MCF 10A (cell line): ENCODE measurements at regions not wholly inside any gene's neighbourhood (a gene's known extent, or its start where the extent isn't known, plus 50 kb on each side); places are given as distances from the start of the nearest gene placed in this dataset.
"Not testable (repeated sequence)": the region's sequence is repeated elsewhere in the genome, so short reads cannot be mapped to it uniquely, and the experiment has no call there.

Source experiments
- BruUV-seq: library from RNA; stranded (reverse); fragments of 400-500 nt; replicated peaks from 2 replicates; lab custom pipeline; 2021; lab: Mats Ljungman, UMichigan
- CTCF ChIA-PET: fragments of 300-600 bp; sonication (Branson Sonifier 250); formaldehyde crosslinking; extraction: SDS; loops from one replicate; lab custom pipeline; 2021; ENCODE audit warnings: antibody characterized with exemption, inconsistent platforms; lab: Yijun Ruan, JAX
- POLR2A ChIA-PET: fragments of 300-600, 350-650 bp; sonication (Branson Sonifier 250); formaldehyde crosslinking; extraction: SDS; loops from one replicate; lab custom pipeline; 2020; ENCODE audit warnings: antibody characterized with exemption, inconsistent platforms; lab: Yijun Ruan, JAX
- DNase-seq: peaks from one replicate; pipeline ENCODE4 v3.0.0-alpha.2; 2018; ENCODE audit not compliant: unreplicated experiment
- H3K27ac Mint-ChIP-seq: one replicate; pipeline ENCODE4 v1.8.0; 2022; ENCODE audit warnings: mild to moderate bottlenecking, low read depth, mixed read lengths; ENCODE audit not compliant: unreplicated experiment
- H3K27me3 Mint-ChIP-seq: one replicate; pipeline ENCODE4 v1.8.0; 2022; ENCODE audit warnings: mixed read lengths; ENCODE audit not compliant: insufficient read depth, unreplicated experiment
- H3K36me3 Mint-ChIP-seq: one replicate; pipeline ENCODE4 v1.8.0; 2022; ENCODE audit warnings: mild to moderate bottlenecking, moderate library complexity, mixed read lengths; ENCODE audit not compliant: insufficient read depth, unreplicated experiment
- H3K4me1 Mint-ChIP-seq: one replicate; pipeline ENCODE4 v1.8.0; 2022; ENCODE audit warnings: mixed read lengths; ENCODE audit not compliant: insufficient read depth, unreplicated experiment
- H3K4me3 Mint-ChIP-seq: one replicate; pipeline ENCODE4 v1.8.0; 2022; ENCODE audit warnings: mild to moderate bottlenecking, moderate library complexity, mixed read lengths; ENCODE audit not compliant: unreplicated experiment
- H3K9me3 Mint-ChIP-seq: one replicate; pipeline ENCODE4 v1.8.0; 2022; ENCODE audit warnings: mixed read lengths; ENCODE audit not compliant: unreplicated experiment
- intact Hi-C: fragments of 100-400 bp; cut with micrococcal nuclease; formaldehyde crosslinking; loops from 2 replicates; pipeline ENCODE4 v1.14.1; 2022
- TF ChIP-seq, protein P1 (sequence below): fragments of 200-600 bp; IDR thresholded peaks from one replicate; pipeline ENCODE4 v1.8.0; 2022; ENCODE audit warnings: antibody characterized with exemption, mild to moderate bottlenecking; ENCODE audit not compliant: unreplicated experiment

DNA sequence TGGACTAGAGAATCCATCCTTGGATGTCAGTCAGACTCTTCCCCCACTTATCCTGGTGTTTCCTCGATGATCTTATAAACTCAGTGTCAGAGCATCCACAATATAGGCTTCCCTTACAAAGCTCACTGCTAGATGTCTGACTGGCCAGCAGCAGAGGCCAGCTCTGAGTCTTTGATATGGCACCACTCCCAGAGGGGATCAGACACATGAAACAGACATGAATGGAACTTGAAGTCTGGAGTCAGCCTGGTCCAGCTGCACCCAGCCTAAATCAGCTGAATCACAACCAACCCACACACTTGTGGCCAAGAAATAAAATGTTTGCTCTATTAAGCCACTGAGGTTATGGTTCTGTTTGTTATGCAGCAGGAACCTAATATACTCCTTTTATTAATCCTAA, 129.6 kb upstream of the MED14 start:
- Mint-ChIP-seq H3K27me3 (peaks cover 53% of the 10 kb centered on the region), H3K9me3 (no peaks in the 10 kb centered on the region), H3K36me3 (no peaks in the 10 kb centered on the region), H3K4me3 (no peak overlapping the region), H3K27ac (no peak overlapping the region), H3K4me1 (peaks cover 18% of the 10 kb centered on the region)
- ChIA-PET POLR2A (interaction anchor here (0.6 to 1.2 kb wide), 2 partner anchors 25 to 1665 kb away, joined by 3 to 4 read pairs; no protein-coding TSS in a partner anchor), CTCF (interaction anchor here (0.6 to 0.7 kb wide), 2 partner anchors 13 to 225 kb away, joined by 3 read pairs; no protein-coding TSS in a partner anchor)
- intact Hi-C loops, result no loop called here
- BruUV-seq, result no TSS peak
- no peak for DNase-seq
- TF ChIP-seq, protein P1, sequence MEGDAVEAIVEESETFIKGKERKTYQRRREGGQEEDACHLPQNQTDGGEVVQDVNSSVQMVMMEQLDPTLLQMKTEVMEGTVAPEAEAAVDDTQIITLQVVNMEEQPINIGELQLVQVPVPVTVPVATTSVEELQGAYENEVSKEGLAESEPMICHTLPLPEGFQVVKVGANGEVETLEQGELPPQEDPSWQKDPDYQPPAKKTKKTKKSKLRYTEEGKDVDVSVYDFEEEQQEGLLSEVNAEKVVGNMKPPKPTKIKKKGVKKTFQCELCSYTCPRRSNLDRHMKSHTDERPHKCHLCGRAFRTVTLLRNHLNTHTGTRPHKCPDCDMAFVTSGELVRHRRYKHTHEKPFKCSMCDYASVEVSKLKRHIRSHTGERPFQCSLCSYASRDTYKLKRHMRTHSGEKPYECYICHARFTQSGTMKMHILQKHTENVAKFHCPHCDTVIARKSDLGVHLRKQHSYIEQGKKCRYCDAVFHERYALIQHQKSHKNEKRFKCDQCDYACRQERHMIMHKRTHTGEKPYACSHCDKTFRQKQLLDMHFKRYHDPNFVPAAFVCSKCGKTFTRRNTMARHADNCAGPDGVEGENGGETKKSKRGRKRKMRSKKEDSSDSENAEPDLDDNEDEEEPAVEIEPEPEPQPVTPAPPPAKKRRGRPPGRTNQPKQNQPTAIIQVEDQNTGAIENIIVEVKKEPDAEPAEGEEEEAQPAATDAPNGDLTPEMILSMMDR, result no peak

- no TSS peak for BruUV-seq
- no peaks in the 10 kb centered on the region for H3K9me3 Mint-ChIP-seq
- H3K4me1 Mint-ChIP-seq, result peaks cover 23% of the 10 kb centered on the region
- ChIA-PET POLR2A (interaction anchor here (0.8 to 1.9 kb wide), 4 partner anchors 12 to 131 kb away, joined by 3 to 8 read pairs (median 5); partner anchors contain the start of gene MED14), CTCF (interaction anchor here (0.8 to 3.0 kb wide), 2 partner anchors 11 kb away, joined by 3 to 11 read pairs; no protein-coding TSS in a partner anchor)
- peak overlapping the region; percentile 54 for H3K27ac Mint-ChIP-seq
- H3K36me3 Mint-ChIP-seq, result peaks cover 6% of the 10 kb centered on the region
- no peak overlapping the region for H3K4me3 Mint-ChIP-seq
- peaks cover 50% of the 10 kb centered on the region for H3K27me3 Mint-ChIP-seq
- TF ChIP-seq, protein P1, result no peak
- intact Hi-C loops, result no loop called here
- DNase-seq, result no peak
Observed at GRCh38 chrX:40866893-40867292, 131.6 kb upstream of the MED14 start.

- no TSS peak for BruUV-seq
- ChIA-PET CTCF (interaction anchor here (0.8 to 3.0 kb wide), 2 partner anchors 11 kb away, joined by 3 to 11 read pairs; no protein-coding TSS in a partner anchor), POLR2A (interaction anchor here (0.8 to 1.9 kb wide), 3 partner anchors 11 to 132 kb away, joined by 5 to 8 read pairs (median 5); partner anchors contain the start of gene MED14)
- H3K27me3 Mint-ChIP-seq, result peaks cover 52% of the 10 kb centered on the region
- H3K4me3 Mint-ChIP-seq, result no peak overlapping the region
- TF ChIP-seq, protein P1, result no peak
- intact Hi-C loops, result no loop called here
- peak; percentile 81 for DNase-seq
- no peaks in the 10 kb centered on the region for H3K9me3 Mint-ChIP-seq
- H3K4me1 Mint-ChIP-seq, result peaks cover 23% of the 10 kb centered on the region
- peaks cover 6% of the 10 kb centered on the region for H3K36me3 Mint-ChIP-seq
- peak overlapping the region; percentile 54 for H3K27ac Mint-ChIP-seq
Observed at GRCh38 chrX:40867352-40867751, 132.0 kb upstream of the MED14 start.

GRCh38 chrX:40868868-40869267, 133.5 kb upstream of the MED14 start:
- TF ChIP-seq, protein P1, result no peak
- CTCF ChIA-PET, result interaction anchor here (3.0 kb wide), 1 partner anchor 9 kb away, joined by 11 read pairs; no protein-coding TSS in a partner anchor
- H3K9me3 Mint-ChIP-seq, result no peaks in the 10 kb centered on the region
- peaks cover 6% of the 10 kb centered on the region for H3K36me3 Mint-ChIP-seq
- no peak overlapping the region for H3K4me3 Mint-ChIP-seq
- BruUV-seq, result no TSS peak
- DNase-seq, result no peak
- intact Hi-C loops, result no loop called here
- peaks cover 47% of the 10 kb centered on the region for H3K27me3 Mint-ChIP-seq
- H3K27ac Mint-ChIP-seq, result no peak overlapping the region
- H3K4me1 Mint-ChIP-seq, result peaks cover 23% of the 10 kb centered on the region
- POLR2A ChIA-PET, result no interaction called here

GRCh38 chrX:40870982-40871381, 135.6 kb upstream of the MED14 start:
- intact Hi-C loops, BruUV-seq, H3K4me3 Mint-ChIP-seq, H3K9me3 Mint-ChIP-seq, H3K27ac Mint-ChIP-seq, DNase-seq, H3K36me3 Mint-ChIP-seq, POLR2A ChIA-PET: not testable (repeated sequence)
- H3K27me3 Mint-ChIP-seq, result peaks cover 48% of the 10 kb centered on the region
- H3K4me1 Mint-ChIP-seq, result peaks cover 23% of the 10 kb centered on the region
- CTCF ChIA-PET, result interaction anchor here (0.6 to 1.5 kb wide), 4 partner anchors 10 to 244 kb away, joined by 3 to 6 read pairs (median 4); no protein-coding TSS in a partner anchor
